Spleen (tissue), 7 donors: ENCODE measurements at regions not wholly inside any gene's neighbourhood (a gene's known extent, or its start where the extent isn't known, plus 50 kb on each side); places are given as distances from the start of the nearest gene placed in this dataset.

Experiments used
- POLR2AphosphoS5 ChIP-seq, 3 donors: sonication (generic); formaldehyde crosslinking; IDR thresholded peaks; one replicate each; pipeline ENCODE4 v1.5.1; 2017; ENCODE audit warnings: antibody characterized with exemption in 3 of 3
- TF ChIP-seq, protein P1 (sequence below), 11 experiments: fragments of 200-600 bp in 7 of 11; fragments of 450-650 bp in 4 of 11; sonication (generic) in 4 of 11; IDR thresholded peaks in 8 of 11; conservative IDR thresholded peaks in 3 of 11; 1 replicate in 7 of 11; 2 replicates in 4 of 11; pipeline versions ENCODE4 v1.4.0 to v1.8.0; 2016 to 2021; ENCODE audit warnings: antibody characterized with exemption in 11 of 11, inconsistent platforms in 4 of 11, mild to moderate bottlenecking in 1 of 11
- donor health status: DM: no; HTN: no; CAD: no; lungs with moderate emphysema.
- donor health status: DM: no; HTN: no; CAD: no.
- donor health status: DM: no; HTN: no; CAD: no.

DNA sequence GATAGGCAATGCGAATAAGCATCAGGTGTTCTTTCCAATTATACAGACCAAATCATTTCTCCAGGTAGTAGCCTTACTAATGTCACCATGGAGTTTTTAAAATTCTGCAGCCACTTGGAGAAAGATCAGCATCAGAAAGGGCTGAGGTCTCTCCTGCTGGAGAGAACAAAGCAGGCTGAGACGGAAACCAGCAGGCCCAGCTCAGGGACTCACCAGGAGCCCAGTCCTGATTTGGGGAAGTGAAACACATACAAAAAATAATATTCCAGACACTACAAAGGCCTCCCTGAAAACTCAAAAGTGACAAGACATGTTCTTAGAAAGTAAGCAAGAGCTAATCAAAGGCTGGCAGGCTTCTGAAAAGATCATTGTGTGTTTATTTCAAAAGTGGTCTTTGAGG is 207.1 kb upstream of the GHITM start:
- TF ChIP-seq, protein P1, sequence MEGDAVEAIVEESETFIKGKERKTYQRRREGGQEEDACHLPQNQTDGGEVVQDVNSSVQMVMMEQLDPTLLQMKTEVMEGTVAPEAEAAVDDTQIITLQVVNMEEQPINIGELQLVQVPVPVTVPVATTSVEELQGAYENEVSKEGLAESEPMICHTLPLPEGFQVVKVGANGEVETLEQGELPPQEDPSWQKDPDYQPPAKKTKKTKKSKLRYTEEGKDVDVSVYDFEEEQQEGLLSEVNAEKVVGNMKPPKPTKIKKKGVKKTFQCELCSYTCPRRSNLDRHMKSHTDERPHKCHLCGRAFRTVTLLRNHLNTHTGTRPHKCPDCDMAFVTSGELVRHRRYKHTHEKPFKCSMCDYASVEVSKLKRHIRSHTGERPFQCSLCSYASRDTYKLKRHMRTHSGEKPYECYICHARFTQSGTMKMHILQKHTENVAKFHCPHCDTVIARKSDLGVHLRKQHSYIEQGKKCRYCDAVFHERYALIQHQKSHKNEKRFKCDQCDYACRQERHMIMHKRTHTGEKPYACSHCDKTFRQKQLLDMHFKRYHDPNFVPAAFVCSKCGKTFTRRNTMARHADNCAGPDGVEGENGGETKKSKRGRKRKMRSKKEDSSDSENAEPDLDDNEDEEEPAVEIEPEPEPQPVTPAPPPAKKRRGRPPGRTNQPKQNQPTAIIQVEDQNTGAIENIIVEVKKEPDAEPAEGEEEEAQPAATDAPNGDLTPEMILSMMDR (IDR thresholded peaks at IDR 0.05 in 8 of 11, conservative IDR thresholded peaks at IDR 0.05 in 3 of 11): no peak
- TF ChIP-seq POLR2AphosphoS5 (IDR thresholded peaks at IDR 0.05): no peak
